Fibroblast of gingiva (primary cell): ENCODE measurements at regions not wholly inside any gene's neighbourhood (a gene's known extent, or its start where the extent isn't known, plus 50 kb on each side); places are given as distances from the start of the nearest gene placed in this dataset.

ENCODE experiments used
- DNase-seq: peaks from one replicate; pipeline ENCODE4 v3.0.0-alpha.2; 2011; ENCODE audit warnings: low read depth

DNA sequence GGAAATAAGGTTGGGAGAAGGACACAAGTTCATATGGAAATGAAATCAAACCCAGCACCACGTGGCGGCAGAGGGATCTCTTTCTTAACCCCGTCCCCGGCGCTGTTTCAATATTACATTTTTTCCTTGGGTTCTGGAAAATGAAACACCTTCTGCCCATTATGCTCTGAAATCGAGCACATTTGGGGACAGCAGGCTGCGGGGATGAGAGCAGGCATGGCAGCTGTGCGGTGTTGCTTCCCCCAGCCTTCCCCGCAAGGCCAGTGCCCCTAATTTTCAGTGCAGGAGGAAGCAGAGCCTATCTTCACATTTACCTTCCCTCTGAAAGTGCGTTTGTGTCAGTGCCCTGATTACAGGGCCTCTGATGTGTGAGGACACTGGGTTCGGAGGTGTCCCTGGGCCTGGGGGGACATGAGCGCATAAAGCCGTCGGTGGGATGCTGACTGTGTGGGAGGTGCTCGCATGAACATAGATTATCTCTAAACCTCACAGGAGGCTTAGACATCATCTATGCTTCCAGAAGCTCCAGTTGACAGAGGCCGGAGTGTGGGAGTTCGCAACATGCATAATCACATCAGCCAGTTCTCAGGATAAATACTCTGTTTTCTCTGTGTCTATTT is 921.3 kb downstream of the BRD1 start:
- no peak for DNase-seq

DNA sequence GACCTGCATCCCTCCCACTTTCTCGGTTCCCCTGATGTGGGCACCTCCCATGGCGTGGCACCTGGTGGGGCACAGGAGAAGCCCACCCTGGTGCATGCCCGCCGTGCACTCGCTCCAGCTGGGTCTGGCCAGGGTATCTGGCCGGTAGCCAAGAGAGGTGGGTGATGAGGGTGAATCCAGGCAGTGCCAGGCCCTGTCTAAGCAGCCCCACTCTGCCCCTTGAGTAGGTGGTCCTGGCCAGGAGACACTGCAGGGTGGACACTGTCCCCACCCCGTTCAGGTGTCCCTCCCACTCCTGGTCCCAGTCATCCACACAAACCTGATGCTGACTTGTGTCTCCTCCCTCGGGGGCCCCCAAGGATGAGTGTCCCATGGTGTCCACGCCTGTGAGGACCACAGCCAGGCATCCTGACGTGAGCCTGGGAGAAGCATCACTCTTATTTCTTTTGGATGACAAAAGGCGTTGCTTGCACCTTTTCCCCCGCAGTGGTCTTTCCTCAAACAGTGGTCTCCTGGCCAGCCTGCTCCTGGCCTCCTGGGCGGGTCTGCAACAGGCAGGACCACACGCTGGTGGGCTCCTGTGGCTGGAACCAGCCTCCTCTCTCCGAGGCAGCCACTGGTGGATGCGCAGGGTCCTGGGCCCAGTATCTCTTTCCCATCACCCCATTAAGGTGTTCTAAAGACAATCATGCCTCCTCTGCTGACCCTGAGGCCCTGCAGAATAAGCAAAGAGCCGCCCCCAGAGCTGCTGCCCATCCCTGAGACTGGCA is 922.3 kb downstream of the BRD1 start:
- DNase-seq = no peak

GRCh38 chr22:48902983-48903650 is 924.6 kb downstream of the BRD1 start:
- DNase-seq = no peak

GRCh38 chr22:48902001-48902869 is 925.4 kb downstream of the BRD1 start:
- DNase-seq = no peak

GRCh38 chr22:48901324-48901723 is 926.3 kb downstream of the BRD1 start:
- DNase-seq = no peak

DNA sequence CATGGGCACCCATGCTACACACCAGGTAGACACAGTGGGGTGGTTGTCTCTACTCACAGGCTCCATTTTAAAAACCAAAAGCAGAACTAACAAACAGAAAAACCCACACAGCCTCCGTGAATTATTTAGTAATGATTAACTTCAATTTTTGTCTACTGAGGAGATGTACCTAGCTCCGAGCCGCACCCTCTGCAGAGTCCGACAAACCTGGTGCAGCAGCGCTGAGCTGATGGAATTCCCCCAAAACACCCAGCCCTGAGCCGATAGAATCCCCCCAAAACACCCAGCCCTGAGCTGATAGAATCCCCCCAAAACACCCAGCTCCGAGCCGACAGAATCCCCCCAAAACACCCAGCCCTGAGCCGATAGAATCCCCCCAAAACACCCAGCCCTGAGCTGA is 927.0 kb downstream of the BRD1 start:
- no peak for DNase-seq

GRCh38 chr22:48900327-48900597 is 927.4 kb downstream of the BRD1 start:
- no peak for DNase-seq

GRCh38 chr22:48899523-48900326 is 927.9 kb downstream of the BRD1 start:
- no peak for DNase-seq

- DNase-seq = no peak
Measured at GRCh38 chr22:48898524-48899250, 929.0 kb downstream of the BRD1 start.

DNA sequence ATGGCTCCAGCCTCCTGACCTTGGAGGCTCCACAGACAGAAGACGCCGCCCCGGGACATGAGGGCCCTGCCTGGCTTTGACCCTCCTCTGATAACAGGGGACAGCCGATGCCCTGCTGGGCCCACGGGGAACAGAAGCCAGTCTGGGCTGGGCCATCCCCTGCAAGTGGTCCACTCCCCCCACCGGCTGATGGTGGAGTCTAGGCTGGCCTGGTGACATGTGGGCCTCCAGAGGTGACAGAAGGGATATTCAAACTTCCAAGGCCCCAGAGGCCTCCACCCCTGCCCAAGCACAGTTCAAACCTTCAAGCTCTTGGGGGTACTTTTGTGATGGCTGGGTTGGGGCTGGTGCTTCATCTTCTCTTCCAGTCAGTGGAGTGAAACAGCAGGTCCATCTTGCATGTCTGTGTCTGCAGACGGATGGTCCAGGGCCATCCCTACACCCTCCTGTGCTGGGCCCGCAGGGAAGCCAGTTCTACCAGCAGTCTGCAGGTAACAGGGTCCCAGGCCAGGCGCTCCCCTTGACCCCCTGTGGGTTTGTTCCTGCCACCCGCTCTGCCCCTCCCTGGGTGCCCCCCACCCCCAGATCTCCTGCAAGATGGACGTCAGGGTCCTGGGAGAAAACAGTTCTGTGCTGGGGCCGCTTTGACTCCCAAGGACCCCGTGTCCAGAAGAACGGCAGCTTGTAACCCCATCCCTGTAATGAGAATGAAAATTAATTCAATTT is 929.9 kb downstream of the BRD1 start:
- no peak for DNase-seq

- DNase-seq = no peak
Measured at GRCh38 chr22:48896766-48897644, 930.7 kb downstream of the BRD1 start.

- DNase-seq = no peak
Measured at GRCh38 chr22:48895831-48896765, 931.6 kb downstream of the BRD1 start.

DNA sequence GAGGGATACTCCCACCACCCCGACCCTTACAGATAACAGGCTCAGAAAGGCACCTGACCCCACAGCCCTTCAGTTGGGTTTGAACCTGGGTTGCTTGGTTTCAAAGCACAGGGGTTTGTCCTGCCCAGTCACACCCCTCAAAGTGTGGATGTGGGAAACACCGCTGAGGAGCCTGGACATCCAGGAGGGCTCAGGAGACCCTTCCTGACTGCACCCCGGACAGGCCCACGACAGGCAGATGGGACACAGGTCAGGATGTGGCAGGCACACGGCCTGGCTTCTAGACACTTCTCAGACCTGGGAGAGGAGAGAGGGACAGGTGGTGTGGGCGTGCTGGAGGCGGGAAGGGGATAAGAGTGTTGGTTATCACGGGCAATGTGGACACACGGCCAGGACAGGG is 932.3 kb downstream of the BRD1 start:
- no peak for DNase-seq

- no peak for DNase-seq
Measured at GRCh38 chr22:48894804-48895250, 932.8 kb downstream of the BRD1 start.

GRCh38 chr22:48894064-48894671 is 933.5 kb downstream of the BRD1 start:
- DNase-seq = no peak

DNA sequence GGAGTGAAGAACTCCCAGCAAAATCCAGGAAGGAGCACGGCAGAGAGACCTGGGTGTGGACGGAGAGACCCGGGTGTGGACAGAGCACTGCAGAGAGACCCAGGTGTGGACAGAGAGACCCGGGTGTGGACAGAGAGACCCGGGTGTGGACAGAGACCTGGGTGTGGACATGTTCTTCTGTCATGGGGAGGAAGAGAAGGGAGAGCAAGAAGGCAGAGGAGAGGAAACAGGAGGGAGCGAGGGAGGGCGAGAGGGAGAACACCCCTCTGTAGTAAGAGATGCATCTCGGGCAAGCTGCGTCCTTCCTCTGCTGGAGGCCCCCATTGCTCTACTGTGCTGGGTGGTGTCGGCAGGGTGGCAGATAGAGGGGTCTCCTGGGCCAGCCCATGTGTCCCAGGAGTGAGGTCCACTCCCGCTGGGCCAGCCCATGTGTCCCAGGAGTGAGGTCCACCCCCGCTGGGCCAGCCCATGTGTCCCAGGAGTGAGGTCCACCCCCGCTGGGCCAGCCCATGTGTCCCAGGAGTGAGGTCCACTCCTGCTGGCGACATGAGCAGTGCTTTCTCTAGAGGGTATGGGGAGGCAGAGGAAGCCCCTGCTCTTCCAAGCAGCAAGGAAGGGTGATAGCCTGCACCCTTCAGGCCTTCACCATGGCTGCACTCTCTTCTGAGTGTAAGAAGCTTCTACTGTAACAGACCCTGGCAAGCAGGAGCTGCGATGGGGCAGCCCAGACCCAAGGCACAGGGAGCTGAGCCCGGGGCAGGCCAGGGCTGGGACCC is 934.2 kb downstream of the BRD1 start:
- no peak for DNase-seq
